GM23338 (cell line): ENCODE measurements at regions not wholly inside any gene's neighbourhood (a gene's known extent, or its start where the extent isn't known, plus 50 kb on each side); places are given as distances from the start of the nearest gene placed in this dataset.
A peak's percentile ranks its signal among the peaks of the same experiment; 100 is the strongest.

ENCODE experiments used
- ATAC-seq: fragments of 200-7000 bp; cut with Tn5 transposase; 3 replicates; pipeline ENCODE4 v1.9.1; 2020
- DNase-seq: peaks from one replicate; pipeline ENCODE4 v3.0.0-alpha.2; 2015; ENCODE audit warnings: low spot score
- H2AFZ ChIP-seq: fragments of 200-600 bp; sonication (generic); 2 replicates; pipeline ENCODE4 v1.8.0; 2016; ENCODE audit warnings: antibody characterized with exemption, mild to moderate bottlenecking, moderate library complexity
- H3F3A ChIP-seq: fragments of 200-600 bp; sonication (generic); replicated peaks from 2 replicates; pipeline ENCODE4 v1.8.0; 2017; ENCODE audit warnings: antibody characterized with exemption, mixed run types, low read depth
- H3K27ac ChIP-seq: fragments of 200-600 bp; sonication (generic); 2 replicates; pipeline ENCODE4 v1.6.1; 2016; ENCODE audit warnings: low read depth
- H3K27me3 ChIP-seq: fragments of 200-600 bp; sonication (generic); 2 replicates; pipeline ENCODE4 v1.8.0; 2016; ENCODE audit warnings: mild to moderate bottlenecking, mixed run types, moderate library complexity; ENCODE audit not compliant: insufficient read depth
- H3K36me3 ChIP-seq: fragments of 200-600 bp; sonication (generic); 2 replicates; pipeline ENCODE4 v1.8.0; 2016; ENCODE audit warnings: mild to moderate bottlenecking; ENCODE audit not compliant: insufficient read depth
- H3K4me1 ChIP-seq: fragments of 200-600 bp; sonication (generic); 2 replicates; pipeline ENCODE4 v1.8.0; 2016; ENCODE audit warnings: mild to moderate bottlenecking, moderate library complexity; ENCODE audit not compliant: insufficient read depth
- H3K4me2 ChIP-seq: fragments of 200-600 bp; sonication (generic); 2 replicates; pipeline ENCODE4 v1.7.1; 2017; ENCODE audit warnings: mixed run types
- H3K4me3 ChIP-seq: fragments of 200-600 bp; sonication (generic); 2 replicates; pipeline ENCODE4 v1.6.1; 2016; ENCODE audit warnings: mixed run types
- H3K79me2 ChIP-seq: fragments of 200-600 bp; sonication (generic); replicated peaks from 2 replicates; pipeline ENCODE4 v1.8.0; 2017; ENCODE audit warnings: mild to moderate bottlenecking; ENCODE audit not compliant: insufficient read depth
- H3K9me2 ChIP-seq: fragments of 200-600 bp; sonication (generic); 2 replicates; pipeline ENCODE4 v1.8.0; 2017; ENCODE audit not compliant: insufficient read depth
- H4K20me1 ChIP-seq: fragments of 200-600 bp; sonication (generic); replicated peaks from 2 replicates; pipeline ENCODE4 v1.8.0; 2017; ENCODE audit warnings: mild to moderate bottlenecking; ENCODE audit not compliant: insufficient read depth
- H3K27ac Mint-ChIP-seq: 2 replicates; pipeline ENCODE4 v1.8.0; 2020; ENCODE audit warnings: inconsistent platforms, mild to moderate bottlenecking, moderate library complexity, mixed read lengths
- H3K27me3 Mint-ChIP-seq: 3 replicates; pipeline ENCODE4 v1.8.0; 2022; ENCODE audit warnings: low read depth, mild to moderate bottlenecking, moderate library complexity, mixed read lengths, inconsistent platforms; ENCODE audit not compliant: insufficient read depth, poor library complexity
- H3K36me3 Mint-ChIP-seq: 3 replicates; pipeline ENCODE4 v1.8.0; 2021; ENCODE audit warnings: low read depth, mild to moderate bottlenecking, inconsistent platforms, moderate library complexity, mixed read lengths
- H3K4me1 Mint-ChIP-seq: 3 replicates; pipeline ENCODE4 v1.8.0; 2020; ENCODE audit warnings: mild to moderate bottlenecking, inconsistent platforms, mixed read lengths
- H3K4me3 Mint-ChIP-seq: 3 replicates; pipeline ENCODE4 v1.8.0; 2021; ENCODE audit warnings: moderate library complexity, mild to moderate bottlenecking, inconsistent platforms, mixed read lengths
- H3K9me3 Mint-ChIP-seq: 3 replicates; pipeline ENCODE4 v1.8.0; 2020; ENCODE audit warnings: moderate library complexity, mild to moderate bottlenecking, inconsistent platforms, mixed read lengths
- EZH2 ChIP-seq: fragments of 200-600 bp; sonication (generic); IDR thresholded peaks from one replicate; pipeline ENCODE4 v1.8.0; 2017; ENCODE audit warnings: antibody characterized with exemption, mild to moderate bottlenecking, low read depth; ENCODE audit not compliant: unreplicated experiment
- EZH2phosphoT487 ChIP-seq: fragments of 200-600 bp; sonication (generic); IDR thresholded peaks from one replicate; pipeline ENCODE4 v1.8.1; 2018; ENCODE audit warnings: antibody characterized with exemption; ENCODE audit not compliant: unreplicated experiment
- NANOG ChIP-seq: IDR thresholded peaks from 2 replicates; pipeline ENCODE4 v1.6.1; 2016; ENCODE audit warnings: antibody characterized with exemption, borderline replicate concordance
- ZNF114 ChIP-seq: fragments of 250-450 bp; sonication (Bioruptor Pico); IDR thresholded peaks from 2 replicates; pipeline ENCODE4 v1.5.0; 2020; ENCODE audit warnings: mild to moderate bottlenecking, moderate library complexity
- ZNF331 ChIP-seq: fragments of 250-450 bp; sonication (Bioruptor Pico); IDR thresholded peaks from 2 replicates; pipeline ENCODE4 v1.5.0; 2020; ENCODE audit warnings: low read depth, mild to moderate bottlenecking, moderate library complexity
- TF ChIP-seq, protein P1 (sequence below): IDR thresholded peaks from one replicate; pipeline ENCODE4 v1.6.1; 2018; ENCODE audit warnings: antibody characterized with exemption; ENCODE audit not compliant: unreplicated experiment

GRCh38 chr20:50286174-50286511, 95.5 kb downstream of the CEBPB start (continued):
- TF ChIP-seq, protein P1, sequence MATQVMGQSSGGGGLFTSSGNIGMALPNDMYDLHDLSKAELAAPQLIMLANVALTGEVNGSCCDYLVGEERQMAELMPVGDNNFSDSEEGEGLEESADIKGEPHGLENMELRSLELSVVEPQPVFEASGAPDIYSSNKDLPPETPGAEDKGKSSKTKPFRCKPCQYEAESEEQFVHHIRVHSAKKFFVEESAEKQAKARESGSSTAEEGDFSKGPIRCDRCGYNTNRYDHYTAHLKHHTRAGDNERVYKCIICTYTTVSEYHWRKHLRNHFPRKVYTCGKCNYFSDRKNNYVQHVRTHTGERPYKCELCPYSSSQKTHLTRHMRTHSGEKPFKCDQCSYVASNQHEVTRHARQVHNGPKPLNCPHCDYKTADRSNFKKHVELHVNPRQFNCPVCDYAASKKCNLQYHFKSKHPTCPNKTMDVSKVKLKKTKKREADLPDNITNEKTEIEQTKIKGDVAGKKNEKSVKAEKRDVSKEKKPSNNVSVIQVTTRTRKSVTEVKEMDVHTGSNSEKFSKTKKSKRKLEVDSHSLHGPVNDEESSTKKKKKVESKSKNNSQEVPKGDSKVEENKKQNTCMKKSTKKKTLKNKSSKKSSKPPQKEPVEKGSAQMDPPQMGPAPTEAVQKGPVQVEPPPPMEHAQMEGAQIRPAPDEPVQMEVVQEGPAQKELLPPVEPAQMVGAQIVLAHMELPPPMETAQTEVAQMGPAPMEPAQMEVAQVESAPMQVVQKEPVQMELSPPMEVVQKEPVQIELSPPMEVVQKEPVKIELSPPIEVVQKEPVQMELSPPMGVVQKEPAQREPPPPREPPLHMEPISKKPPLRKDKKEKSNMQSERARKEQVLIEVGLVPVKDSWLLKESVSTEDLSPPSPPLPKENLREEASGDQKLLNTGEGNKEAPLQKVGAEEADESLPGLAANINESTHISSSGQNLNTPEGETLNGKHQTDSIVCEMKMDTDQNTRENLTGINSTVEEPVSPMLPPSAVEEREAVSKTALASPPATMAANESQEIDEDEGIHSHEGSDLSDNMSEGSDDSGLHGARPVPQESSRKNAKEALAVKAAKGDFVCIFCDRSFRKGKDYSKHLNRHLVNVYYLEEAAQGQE = no peak
- no peak for TF ChIP-seq EZH2phosphoT487

DNA sequence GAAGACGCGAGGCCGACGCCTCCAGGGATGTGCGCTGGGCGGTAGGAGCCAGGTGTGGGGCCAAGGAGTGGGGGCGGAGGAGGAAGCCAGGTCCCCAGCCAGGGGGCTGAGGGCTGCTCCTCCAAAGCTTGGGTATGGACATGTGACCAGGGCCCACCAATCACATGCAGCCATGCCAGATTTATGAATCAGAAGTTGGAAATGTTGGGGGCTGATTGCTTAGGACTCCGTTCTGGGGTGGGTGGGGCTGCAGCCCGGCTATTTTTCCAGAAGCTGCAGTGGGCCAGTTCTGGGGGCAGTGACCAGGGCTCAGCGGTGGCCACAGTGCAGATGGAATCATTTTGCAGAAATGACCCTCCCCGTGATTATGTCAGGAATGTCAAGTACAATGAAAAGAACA, 96.0 kb downstream of the CEBPB start:
- Mint-ChIP-seq H3K27ac (no peak overlapping the region; the same call in 1 of the 2 replicates), H3K9me3 (no peaks in the 10 kb centered on the region; the same call in 2 of the 3 replicates), H3K27me3 (peaks cover 6% of the 10 kb centered on the region), H3K4me1 (peaks cover 15% of the 10 kb centered on the region), H3K36me3 (no peaks in the 10 kb centered on the region; the same call in 2 of the 3 replicates), H3K4me3 (no peak overlapping the region)
- no peak overlapping the region; the same call in 1 of the 2 replicates for H3K27ac ChIP-seq
- H3K9me2 ChIP-seq = no peaks in the 10 kb centered on the region
- no peaks in the 10 kb centered on the region for H3K4me1 ChIP-seq
- H3K36me3 ChIP-seq = no peaks in the 10 kb centered on the region
- H3K4me2 ChIP-seq = no peak overlapping the region
- no peaks in the 10 kb centered on the region; the same call in 1 of the 2 replicates for H3F3A ChIP-seq
- peak overlapping the region; percentile 95; the same call in 1 of the 2 replicates for H2AFZ ChIP-seq
- no peaks in the 10 kb centered on the region for H3K27me3 ChIP-seq
- no peak for TF ChIP-seq ZNF114 (CRISPR knock-in tag)
- H3K4me3 ChIP-seq = no peak overlapping the region
- H4K20me1 ChIP-seq = no peaks in the 10 kb centered on the region
- no peaks in the 10 kb centered on the region for H3K79me2 ChIP-seq
- ATAC-seq (peak; percentile 50), DNase-seq (no peak)

GRCh38 chr20:50287512-50287911, 96.9 kb downstream of the CEBPB start:
- Histone ChIP-seq H3K4me2 (no peak overlapping the region), H3K27me3 (no peaks in the 10 kb centered on the region), H3K27ac (no peak overlapping the region), H3F3A (no peaks in the 10 kb centered on the region; the same call in 1 of the 2 replicates), H3K79me2 (no peaks in the 10 kb centered on the region), H4K20me1 (no peaks in the 10 kb centered on the region), H3K4me1 (no peaks in the 10 kb centered on the region), H3K9me2 (no peaks in the 10 kb centered on the region), H3K4me3 (no peak overlapping the region), H2AFZ (no peak overlapping the region), H3K36me3 (no peaks in the 10 kb centered on the region)
- H3K27ac Mint-ChIP-seq = no peak overlapping the region
- no peak for TF ChIP-seq ZNF331
- DNase-seq (no peak), ATAC-seq (no peak)
- peaks cover 6% of the 10 kb centered on the region for H3K27me3 Mint-ChIP-seq
- H3K36me3 Mint-ChIP-seq = no peaks in the 10 kb centered on the region; the same call in 2 of the 3 replicates
- peaks cover 16% of the 10 kb centered on the region for H3K4me1 Mint-ChIP-seq
- no peak overlapping the region for H3K4me3 Mint-ChIP-seq
- H3K9me3 Mint-ChIP-seq = no peaks in the 10 kb centered on the region; the same call in 2 of the 3 replicates

DNA sequence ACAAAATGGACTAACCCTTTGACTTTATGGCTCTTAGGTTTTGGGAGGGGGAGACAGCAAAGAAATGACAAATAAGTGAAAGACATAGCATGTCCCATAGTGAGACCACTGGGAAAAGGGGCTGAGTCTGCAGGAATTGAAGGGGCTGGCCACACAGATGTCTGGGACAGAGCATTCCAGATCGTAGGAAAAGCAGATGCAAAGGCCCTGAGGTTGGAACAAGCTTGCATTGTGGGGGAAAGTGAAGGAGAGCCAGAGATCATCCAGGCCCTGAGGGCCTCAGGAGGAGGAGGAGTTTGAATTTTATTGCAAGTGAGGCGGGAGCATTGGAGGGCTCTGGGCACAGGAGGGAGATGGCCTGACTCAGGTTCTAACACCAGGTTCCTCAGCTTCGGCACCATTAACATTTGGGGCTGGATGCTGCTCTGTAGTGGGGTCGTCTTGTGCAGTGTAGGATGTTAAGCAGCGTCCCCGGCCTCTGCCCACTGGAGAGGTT, 97.5 kb downstream of the CEBPB start:
- H3K4me3 Mint-ChIP-seq = no peak overlapping the region
- H2AFZ ChIP-seq = no peak overlapping the region
- no peak overlapping the region for H3K27ac Mint-ChIP-seq
- TF ChIP-seq NANOG = no peak
- TF ChIP-seq EZH2 = no peak
- no peak for TF ChIP-seq ZNF114 (CRISPR knock-in tag)
- TF ChIP-seq ZNF331 = no peak

More for the DNA sequence above, 97.5 kb downstream of the CEBPB start:
- H3K27me3 Mint-ChIP-seq = peaks cover 4% of the 10 kb centered on the region
- no peaks in the 10 kb centered on the region; the same call in 2 of the 3 replicates for H3K36me3 Mint-ChIP-seq
- no peaks in the 10 kb centered on the region for H4K20me1 ChIP-seq
- no peaks in the 10 kb centered on the region; the same call in 2 of the 3 replicates for H3K9me3 Mint-ChIP-seq
- H3K27ac ChIP-seq = no peak overlapping the region
- no peak overlapping the region for H3K4me2 ChIP-seq
- H3K79me2 ChIP-seq = no peaks in the 10 kb centered on the region
- H3K36me3 ChIP-seq = no peaks in the 10 kb centered on the region
- H3K4me3 ChIP-seq = no peak overlapping the region
- DNase-seq (no peak), ATAC-seq (no peak)
- H3K4me1 Mint-ChIP-seq = peaks cover 16% of the 10 kb centered on the region
- no peaks in the 10 kb centered on the region; the same call in 1 of the 2 replicates for H3F3A ChIP-seq
- no peaks in the 10 kb centered on the region for H3K27me3 ChIP-seq
- no peaks in the 10 kb centered on the region for H3K4me1 ChIP-seq
- H3K9me2 ChIP-seq = no peaks in the 10 kb centered on the region
